K562 (cell line): ENCODE measurements at regions not wholly inside any gene's neighbourhood (a gene's known extent, or its start where the extent isn't known, plus 50 kb on each side); places are given as distances from the start of the nearest gene placed in this dataset.

Experiments
- ATAC-seq: fragments of 200-7000 bp; cut with Tn5 transposase; 3 replicates; pipeline ENCODE4 v1.9.1; 2020; ENCODE audit warnings: moderate library complexity
- BruUV-seq: library from RNA; stranded (reverse); fragments of 400-500 nt; replicated peaks from 2 replicates; lab custom pipeline; 2021; lab: Mats Ljungman, UMichigan
- CTCF ChIA-PET: fragments of 300-600 bp; formaldehyde crosslinking; extraction: SDS; loops from one replicate; lab custom pipeline; 2021; ENCODE audit warnings: low intra/inter-chr PET ratio; lab: Yijun Ruan, JAX
- POLR2A ChIA-PET: fragments of 300-600, 350-650 bp; sonication (Branson Sonifier 250); formaldehyde crosslinking; extraction: SDS; loops from one replicate; lab custom pipeline; 2021; ENCODE audit warnings: antibody characterized with exemption, inconsistent platforms; lab: Yijun Ruan, JAX
- DNase-seq, 4 experiments: peaks; one replicate each; pipeline versions ENCODE4 v3.0.0 to v3.0.0-alpha.2; 2011 to 2018; ENCODE audit warnings: low spot score in 3 of 4, mixed read lengths in 3 of 4; ENCODE audit errors: extremely low read depth in 1 of 4
- FAIRE-seq: peaks from 2 replicates; lab custom pipeline; 2011; peaks lifted over from hg19 to GRCh38; lab: Jason Lieb, UNC
- H2AFZ ChIP-seq: 2 replicates; pipeline ENCODE4 v1.6.0; 2011; ENCODE audit warnings: low read depth, low read length, control low read depth, inconsistent platforms
- H3K27ac ChIP-seq: fragments of 200-600 bp; 3 replicates; pipeline ENCODE4 v1.8.0; 2011; ENCODE audit warnings: low read depth, mild to moderate bottlenecking, control low read depth, inconsistent platforms, low read length, moderate library complexity, mixed read lengths; ENCODE audit errors: extremely low read depth
- H3K27me3 ChIP-seq, 2 experiments: fragments of 300-600 bp in 1 of 2; 2 replicates in 1 of 2; 3 replicates in 1 of 2; pipeline versions ENCODE4 v1.6.0 to v1.8.0; 2011; ENCODE audit warnings: inconsistent platforms in 2 of 2, low read length in 2 of 2, mild to moderate bottlenecking in 1 of 2, mixed read lengths in 1 of 2, moderate library complexity in 1 of 2; ENCODE audit not compliant: control insufficient read depth in 2 of 2, insufficient read depth in 2 of 2
- H3K36me3 ChIP-seq: fragments of 300-600 bp; 3 replicates; pipeline ENCODE4 v1.8.0; 2011; ENCODE audit warnings: mild to moderate bottlenecking, low read length, inconsistent platforms; ENCODE audit not compliant: control insufficient read depth, insufficient read depth
- H3K4me1 ChIP-seq, 2 experiments: fragments of 200-600 bp in 1 of 2; replicated peaks in 1 of 2; 2 replicates in 1 of 2; 3 replicates in 1 of 2; pipeline versions ENCODE4 v1.5.1 to v1.8.0; 2011; ENCODE audit warnings: inconsistent platforms in 2 of 2, low read length in 2 of 2, mild to moderate bottlenecking in 1 of 2, mixed read lengths in 1 of 2, moderate library complexity in 1 of 2; ENCODE audit not compliant: control insufficient read depth in 2 of 2, insufficient read depth in 2 of 2
- H3K4me2 ChIP-seq: 2 replicates; pipeline ENCODE4 v1.6.1; 2011; ENCODE audit warnings: low read length, control low read depth, inconsistent platforms, mixed read lengths; ENCODE audit not compliant: insufficient read depth
- H3K4me3 ChIP-seq: fragments of 200-600 bp; sonication (generic), shearing (Covaris generic); 2 replicates; pipeline ENCODE4 v1.5.1; 2016; ENCODE audit warnings: control low read depth, inconsistent platforms
- H3K79me2 ChIP-seq: fragments of 200-600 bp; 3 replicates; pipeline ENCODE4 v1.8.0; 2011; ENCODE audit warnings: low read length, inconsistent platforms; ENCODE audit not compliant: control insufficient read depth, insufficient read depth
- H3K9ac ChIP-seq, 2 experiments: 2 replicates each; pipeline versions ENCODE4 v1.6.0 to v1.6.1; 2011; ENCODE audit warnings: low read depth in 2 of 2, low read length in 2 of 2, control low read depth in 1 of 2, inconsistent platforms in 1 of 2, mild to moderate bottlenecking in 1 of 2, mixed read lengths in 1 of 2; ENCODE audit not compliant: insufficient read depth in 1 of 2
- H3K9me1 ChIP-seq: one replicate; pipeline ENCODE4 v1.6.0; 2011; ENCODE audit warnings: inconsistent platforms, mild to moderate bottlenecking, low read length, moderate library complexity; ENCODE audit not compliant: control insufficient read depth, insufficient read depth
- H3K9me3 ChIP-seq: replicated peaks from 2 replicates; pipeline ENCODE4 v1.5.1; 2011; ENCODE audit warnings: low read depth, low read length, inconsistent platforms; ENCODE audit not compliant: control insufficient read depth, insufficient read depth
- H4K20me1 ChIP-seq: replicated peaks from 2 replicates; pipeline ENCODE4 v1.6.1; 2011; ENCODE audit warnings: low read length, inconsistent platforms, mixed read lengths; ENCODE audit not compliant: control insufficient read depth, insufficient read depth
- EGR1 ChIP-seq: fragments of 450-650 bp; conservative IDR thresholded peaks from 2 replicates; pipeline ENCODE4 v1.6.1; 2017; ENCODE audit warnings: mild to moderate bottlenecking
- GATAD2A ChIP-seq: fragments of 450-650 bp; IDR thresholded peaks from 2 replicates; pipeline ENCODE4 v1.6.1; 2017
- SMC3 ChIP-seq: conservative IDR thresholded peaks from 2 replicates; pipeline ENCODE4 v1.6.1; 2011; ENCODE audit warnings: low read depth, low read length, improper control_type of control experiment; ENCODE audit not compliant: insufficient read depth
- U2AF2 ChIP-seq: fragments of 200-400 bp; formaldehyde crosslinking; optimal IDR thresholded peaks from 2 replicates; pipeline ENCODE3; 2017; ENCODE audit warnings: low read depth, mild to moderate bottlenecking, low read length
- ZKSCAN3 ChIP-seq: fragments of 250-450 bp; sonication (Bioruptor Pico); IDR thresholded peaks from 2 replicates; pipeline ENCODE4 v1.4.0; 2020
- ZNF165 ChIP-seq: fragments of 250-450 bp; sonication (Bioruptor Pico); IDR thresholded peaks from 2 replicates; pipeline ENCODE4 v1.4.0; 2020; ENCODE audit warnings: borderline replicate concordance
- ZNF551 ChIP-seq: fragments of 250-450 bp; sonication (Bioruptor Pico); IDR thresholded peaks from 2 replicates; pipeline ENCODE4 v1.5.0; 2021; ENCODE audit warnings: mild to moderate bottlenecking, moderate library complexity
- WGBS: fragments of 100-300 bp; shearing (Covaris generic); methylation state at CpG from one replicate; pipeline ENCODE4 v1.1.6; 2016; ENCODE audit warnings: low coverage, mixed read lengths; ENCODE audit not compliant: insufficient coverage; ENCODE audit errors: missing lambda C conversion rate; 5-methylcytosine and 5-hydroxymethylcytosine counted together
- in situ Hi-C: fragments of 300-500 bp; cut with MboI; formaldehyde crosslinking; loops from 4 replicates; pipeline ENCODE4 v1.15.0; 2018; ENCODE audit warnings: inconsistent platforms, mixed read lengths
- intact Hi-C: fragments of 100-400 bp; cut with micrococcal nuclease; formaldehyde crosslinking; loops from 2 replicates; pipeline ENCODE4 v1.14.2; 2022
- TF ChIP-seq, protein P1 (sequence below): sonication (generic); formaldehyde crosslinking; IDR thresholded peaks from 2 replicates; pipeline ENCODE4 v1.8.1; 2022; ENCODE audit warnings: missing genetic modification reagents
- TF ChIP-seq, protein P2 (sequence below): fragments of 450-650 bp; formaldehyde crosslinking; IDR thresholded peaks from 2 replicates; pipeline ENCODE4 v1.4.0; 2022; ENCODE audit warnings: mild to moderate bottlenecking, moderate library complexity

DNA sequence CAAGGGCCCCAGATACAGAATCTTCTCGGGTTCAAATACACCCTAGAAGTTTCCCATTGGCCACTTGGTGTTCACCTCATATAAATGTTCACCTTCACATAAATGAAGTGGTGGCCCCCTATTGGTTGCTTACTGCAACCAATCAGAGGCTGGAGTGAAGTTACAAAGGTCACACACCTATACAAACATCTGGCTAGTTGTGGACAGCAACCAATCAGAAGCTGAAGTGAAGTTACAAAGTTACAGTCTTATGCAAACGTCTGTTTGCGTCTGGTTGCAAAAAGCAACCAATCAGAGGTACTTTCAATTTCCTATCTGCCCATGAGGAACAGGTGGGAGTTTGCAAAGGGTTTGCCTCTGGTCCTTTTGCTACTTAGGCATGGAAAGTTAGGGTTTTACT is 206.5 kb upstream of the BMP2 start:
- ATAC-seq (no peak), FAIRE-seq (no peak), DNase-seq (no peak)
- WGBS: 0% methylated on average over 3 of the region's 3 CpGs
- Histone ChIP-seq H3K9me1 (no peaks in the 10 kb centered on the region), H3K27me3 (no peaks in the 10 kb centered on the region), H3K36me3 (no peaks in the 10 kb centered on the region), H3K4me3 (no peak overlapping the region), H3K4me2 (no peak overlapping the region), H2AFZ (no peak overlapping the region), H3K9me3 (no peaks in the 10 kb centered on the region), H3K79me2 (no peaks in the 10 kb centered on the region), H4K20me1 (no peaks in the 10 kb centered on the region), H3K27ac (no peak overlapping the region), H3K4me1 (no peaks in the 10 kb centered on the region), H3K9ac (no peak overlapping the region)
- POLR2A ChIA-PET: no interaction called here
- TF ChIP-seq ZNF165: no peak
- TF ChIP-seq ZKSCAN3 (CRISPR knock-in tag): no peak
- TF ChIP-seq, protein P1, sequence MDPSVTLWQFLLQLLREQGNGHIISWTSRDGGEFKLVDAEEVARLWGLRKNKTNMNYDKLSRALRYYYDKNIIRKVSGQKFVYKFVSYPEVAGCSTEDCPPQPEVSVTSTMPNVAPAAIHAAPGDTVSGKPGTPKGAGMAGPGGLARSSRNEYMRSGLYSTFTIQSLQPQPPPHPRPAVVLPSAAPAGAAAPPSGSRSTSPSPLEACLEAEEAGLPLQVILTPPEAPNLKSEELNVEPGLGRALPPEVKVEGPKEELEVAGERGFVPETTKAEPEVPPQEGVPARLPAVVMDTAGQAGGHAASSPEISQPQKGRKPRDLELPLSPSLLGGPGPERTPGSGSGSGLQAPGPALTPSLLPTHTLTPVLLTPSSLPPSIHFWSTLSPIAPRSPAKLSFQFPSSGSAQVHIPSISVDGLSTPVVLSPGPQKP (CRISPR knock-in tag): no peak
- no peak for TF ChIP-seq GATAD2A
- TF ChIP-seq ZNF551 (CRISPR knock-in tag): no peak
- no peak for TF ChIP-seq U2AF2
- no peak for TF ChIP-seq EGR1
- TF ChIP-seq, protein P2, sequence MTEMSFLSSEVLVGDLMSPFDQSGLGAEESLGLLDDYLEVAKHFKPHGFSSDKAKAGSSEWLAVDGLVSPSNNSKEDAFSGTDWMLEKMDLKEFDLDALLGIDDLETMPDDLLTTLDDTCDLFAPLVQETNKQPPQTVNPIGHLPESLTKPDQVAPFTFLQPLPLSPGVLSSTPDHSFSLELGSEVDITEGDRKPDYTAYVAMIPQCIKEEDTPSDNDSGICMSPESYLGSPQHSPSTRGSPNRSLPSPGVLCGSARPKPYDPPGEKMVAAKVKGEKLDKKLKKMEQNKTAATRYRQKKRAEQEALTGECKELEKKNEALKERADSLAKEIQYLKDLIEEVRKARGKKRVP: no peak
- TF ChIP-seq SMC3: no peak
- in situ Hi-C loops: no loop called here
- intact Hi-C loops: no loop called here
- no TSS peak for BruUV-seq
- CTCF ChIA-PET: no interaction called here
